K562 (cell line): ENCODE measurements at regions not wholly inside any gene's neighbourhood (a gene's known extent, or its start where the extent isn't known, plus 50 kb on each side); places are given as distances from the start of the nearest gene placed in this dataset.

Experiments
- ATAC-seq: fragments of 200-7000 bp; cut with Tn5 transposase; 3 replicates; pipeline ENCODE4 v1.9.1; 2020; ENCODE audit warnings: moderate library complexity
- BruUV-seq: library from RNA; stranded (reverse); fragments of 400-500 nt; replicated peaks from 2 replicates; lab custom pipeline; 2021; lab: Mats Ljungman, UMichigan
- CTCF ChIA-PET: fragments of 300-600 bp; formaldehyde crosslinking; extraction: SDS; loops from one replicate; lab custom pipeline; 2021; ENCODE audit warnings: low intra/inter-chr PET ratio; lab: Yijun Ruan, JAX
- POLR2A ChIA-PET: fragments of 300-600, 350-650 bp; sonication (Branson Sonifier 250); formaldehyde crosslinking; extraction: SDS; loops from one replicate; lab custom pipeline; 2021; ENCODE audit warnings: antibody characterized with exemption, inconsistent platforms; lab: Yijun Ruan, JAX
- DNase-seq, 4 experiments: peaks; one replicate each; pipeline versions ENCODE4 v3.0.0 to v3.0.0-alpha.2; 2011 to 2018; ENCODE audit warnings: low spot score in 3 of 4, mixed read lengths in 3 of 4; ENCODE audit errors: extremely low read depth in 1 of 4
- FAIRE-seq: peaks from 2 replicates; lab custom pipeline; 2011; peaks lifted over from hg19 to GRCh38; lab: Jason Lieb, UNC
- H2AFZ ChIP-seq: 2 replicates; pipeline ENCODE4 v1.6.0; 2011; ENCODE audit warnings: low read depth, low read length, control low read depth, inconsistent platforms
- H3K27ac ChIP-seq: fragments of 200-600 bp; 3 replicates; pipeline ENCODE4 v1.8.0; 2011; ENCODE audit warnings: low read depth, mild to moderate bottlenecking, control low read depth, inconsistent platforms, low read length, moderate library complexity, mixed read lengths; ENCODE audit errors: extremely low read depth
- H3K27me3 ChIP-seq, 2 experiments: fragments of 300-600 bp in 1 of 2; 2 replicates in 1 of 2; 3 replicates in 1 of 2; pipeline versions ENCODE4 v1.6.0 to v1.8.0; 2011; ENCODE audit warnings: inconsistent platforms in 2 of 2, low read length in 2 of 2, mild to moderate bottlenecking in 1 of 2, mixed read lengths in 1 of 2, moderate library complexity in 1 of 2; ENCODE audit not compliant: control insufficient read depth in 2 of 2, insufficient read depth in 2 of 2
- H3K36me3 ChIP-seq: fragments of 300-600 bp; 3 replicates; pipeline ENCODE4 v1.8.0; 2011; ENCODE audit warnings: mild to moderate bottlenecking, low read length, inconsistent platforms; ENCODE audit not compliant: control insufficient read depth, insufficient read depth
- H3K4me1 ChIP-seq, 2 experiments: fragments of 200-600 bp in 1 of 2; replicated peaks in 1 of 2; 2 replicates in 1 of 2; 3 replicates in 1 of 2; pipeline versions ENCODE4 v1.5.1 to v1.8.0; 2011; ENCODE audit warnings: inconsistent platforms in 2 of 2, low read length in 2 of 2, mild to moderate bottlenecking in 1 of 2, mixed read lengths in 1 of 2, moderate library complexity in 1 of 2; ENCODE audit not compliant: control insufficient read depth in 2 of 2, insufficient read depth in 2 of 2
- H3K4me2 ChIP-seq: 2 replicates; pipeline ENCODE4 v1.6.1; 2011; ENCODE audit warnings: low read length, control low read depth, inconsistent platforms, mixed read lengths; ENCODE audit not compliant: insufficient read depth
- H3K4me3 ChIP-seq: fragments of 200-600 bp; sonication (generic), shearing (Covaris generic); 2 replicates; pipeline ENCODE4 v1.5.1; 2016; ENCODE audit warnings: control low read depth, inconsistent platforms
- H3K79me2 ChIP-seq: fragments of 200-600 bp; 3 replicates; pipeline ENCODE4 v1.8.0; 2011; ENCODE audit warnings: low read length, inconsistent platforms; ENCODE audit not compliant: control insufficient read depth, insufficient read depth
- H3K9ac ChIP-seq, 2 experiments: 2 replicates each; pipeline versions ENCODE4 v1.6.0 to v1.6.1; 2011; ENCODE audit warnings: low read depth in 2 of 2, low read length in 2 of 2, control low read depth in 1 of 2, inconsistent platforms in 1 of 2, mild to moderate bottlenecking in 1 of 2, mixed read lengths in 1 of 2; ENCODE audit not compliant: insufficient read depth in 1 of 2
- H3K9me1 ChIP-seq: one replicate; pipeline ENCODE4 v1.6.0; 2011; ENCODE audit warnings: inconsistent platforms, mild to moderate bottlenecking, low read length, moderate library complexity; ENCODE audit not compliant: control insufficient read depth, insufficient read depth
- H3K9me3 ChIP-seq: replicated peaks from 2 replicates; pipeline ENCODE4 v1.5.1; 2011; ENCODE audit warnings: low read depth, low read length, inconsistent platforms; ENCODE audit not compliant: control insufficient read depth, insufficient read depth
- H4K20me1 ChIP-seq: replicated peaks from 2 replicates; pipeline ENCODE4 v1.6.1; 2011; ENCODE audit warnings: low read length, inconsistent platforms, mixed read lengths; ENCODE audit not compliant: control insufficient read depth, insufficient read depth
- BDP1 ChIP-seq: IDR thresholded peaks from 3 replicates; pipeline ENCODE4 v1.6.1; 2011; ENCODE audit not compliant: insufficient read length, insufficient read depth
- E2F4 ChIP-seq: sonication (generic); formaldehyde crosslinking; IDR thresholded peaks from 2 replicates; pipeline ENCODE4 v1.8.0; 2022; ENCODE audit warnings: mild to moderate bottlenecking, low read depth, missing genetic modification reagents
- PML ChIP-seq: IDR thresholded peaks from 2 replicates; pipeline ENCODE4 v1.6.1; 2012; ENCODE audit warnings: low read length, inconsistent platforms
- TEAD4 ChIP-seq, 2 experiments: sonication (generic) in 1 of 2; formaldehyde crosslinking in 1 of 2; IDR thresholded peaks; 2 replicates each; pipeline versions ENCODE4 v1.6.1 to v1.8.0; 2012 to 2022; ENCODE audit warnings: borderline replicate concordance in 1 of 2, inconsistent platforms in 1 of 2, low read length in 1 of 2, mild to moderate bottlenecking in 1 of 2, missing genetic modification reagents in 1 of 2
- ZEB2 ChIP-seq: fragments of 450-650 bp; IDR thresholded peaks from 2 replicates; pipeline ENCODE4 v1.6.1; 2016
- ZNF212 ChIP-seq: fragments of 450-650 bp; formaldehyde crosslinking; IDR thresholded peaks from 2 replicates; pipeline ENCODE4 v1.4.0; 2020; ENCODE audit warnings: mild to moderate bottlenecking
- ZNF316 ChIP-seq: fragments of 450-650 bp; IDR thresholded peaks from 2 replicates; pipeline ENCODE4 v1.6.1; 2016
- WGBS: fragments of 100-300 bp; shearing (Covaris generic); methylation state at CpG from one replicate; pipeline ENCODE4 v1.1.6; 2016; ENCODE audit warnings: low coverage, mixed read lengths; ENCODE audit not compliant: insufficient coverage; ENCODE audit errors: missing lambda C conversion rate; 5-methylcytosine and 5-hydroxymethylcytosine counted together
- in situ Hi-C: fragments of 300-500 bp; cut with MboI; formaldehyde crosslinking; loops from 4 replicates; pipeline ENCODE4 v1.15.0; 2018; ENCODE audit warnings: inconsistent platforms, mixed read lengths
- intact Hi-C: fragments of 100-400 bp; cut with micrococcal nuclease; formaldehyde crosslinking; loops from 2 replicates; pipeline ENCODE4 v1.14.2; 2022

- no peaks in the 10 kb centered on the region for H3K27me3 ChIP-seq
- no peaks in the 10 kb centered on the region for H3K9me3 ChIP-seq
- POLR2A ChIA-PET: no interaction called here
- 0% methylated on average over 1 of the region's 1 CpG for WGBS
- H3K36me3 ChIP-seq: no peaks in the 10 kb centered on the region
- intact Hi-C loops (no loop called here), in situ Hi-C loops (no loop called here)
- no peak for ATAC-seq
- H3K27ac ChIP-seq: no peak overlapping the region
- no peak overlapping the region for H2AFZ ChIP-seq
- TF ChIP-seq ZNF212 (CRISPR knock-in tag) (no peak), BDP1 (no peak), TEAD4 (IDR thresholded peaks at IDR 0.05; ENCODE audit: low read length) (no peak), TEAD4 (CRISPR knock-in tag; IDR thresholded peaks at IDR 0.05; ENCODE audit: borderline replicate concordance) (no peak), ZNF316 (0 out of 2 replicates have a peak, but pooled peaks have one; percentile 2)
- no peaks in the 10 kb centered on the region for H4K20me1 ChIP-seq
- DNase-seq: no peak
- CTCF ChIA-PET: no interaction called here
- no peaks in the 10 kb centered on the region for H3K9me1 ChIP-seq
- no peak overlapping the region for H3K9ac ChIP-seq
- no peak for FAIRE-seq
- BruUV-seq: no TSS peak
- no peak overlapping the region for H3K4me3 ChIP-seq
- H3K4me1 ChIP-seq: no peaks in the 10 kb centered on the region
- H3K4me2 ChIP-seq: no peak overlapping the region
- H3K79me2 ChIP-seq: no peaks in the 10 kb centered on the region
These were observed 692.0 kb upstream of the SLC10A2 start for GRCh38 chr13:103758222-103758621.

GRCh38 chr13:103757361-103757760 is 691.1 kb upstream of the SLC10A2 start:
- no TSS peak for BruUV-seq
- intact Hi-C loops (no loop called here), in situ Hi-C loops (no loop called here)
- DNase-seq: no peak
- ATAC-seq: no peak
- no peak for TF ChIP-seq ZEB2
- no peak for TF ChIP-seq E2F4 (CRISPR knock-in tag)
- TF ChIP-seq PML: no peak
- H3K4me2 ChIP-seq: no peak overlapping the region
- no peak overlapping the region for H2AFZ ChIP-seq
- no peaks in the 10 kb centered on the region for H3K9me1 ChIP-seq
- no peak for FAIRE-seq
- no peak overlapping the region for H3K27ac ChIP-seq
- H3K9me3 ChIP-seq: no peaks in the 10 kb centered on the region
- POLR2A ChIA-PET: no interaction called here
- no peaks in the 10 kb centered on the region for H3K36me3 ChIP-seq
- no peak overlapping the region for H3K4me3 ChIP-seq
- no peaks in the 10 kb centered on the region for H3K27me3 ChIP-seq
- H3K4me1 ChIP-seq: no peaks in the 10 kb centered on the region
- H3K9ac ChIP-seq: no peak overlapping the region
- H4K20me1 ChIP-seq: no peaks in the 10 kb centered on the region
- CTCF ChIA-PET: no interaction called here
- no peaks in the 10 kb centered on the region for H3K79me2 ChIP-seq
